B cell (primary cell): ENCODE measurements at regions not wholly inside any gene's neighbourhood (a gene's known extent, or its start where the extent isn't known, plus 50 kb on each side); places are given as distances from the start of the nearest gene placed in this dataset.

Experiments
- ATAC-seq: fragments of 200-7000 bp; cut with Tn5 transposase; one replicate; pipeline ENCODE4 v1.10.0; 2021; ENCODE audit warnings: low read depth, mild to moderate bottlenecking, moderate number of reproducible peaks, moderate library complexity
- CTCF ChIA-PET: fragments of 350-600 bp; sonication (Branson Sonifier 250); formaldehyde crosslinking; loops from one replicate; lab custom pipeline; 2021; ENCODE audit warnings: antibody characterized with exemption, inconsistent platforms; lab: Charles Lee
- POLR2A ChIA-PET: fragments of 350-600 bp; sonication (Branson Sonifier 250); formaldehyde crosslinking; loops from one replicate; lab custom pipeline; 2021; ENCODE audit warnings: antibody characterized with exemption; lab: Charles Lee
- DNase-seq: peaks from one replicate; pipeline ENCODE4 v3.0.0; 2013
- H2AFZ ChIP-seq: 2 replicates; pipeline ENCODE4 v1.6.1; 2012; ENCODE audit warnings: mild to moderate bottlenecking, low read depth, low read length; ENCODE audit not compliant: insufficient read depth, poor library complexity, severe bottlenecking
- H3K27ac ChIP-seq, 2 donors: 1 replicate in 1 of 2; 2 replicates in 1 of 2; pipeline ENCODE4 v1.5.1; 2012 to 2013; ENCODE audit warnings: low read length in 2 of 2, mild to moderate bottlenecking in 2 of 2, moderate library complexity in 1 of 2
- H3K27me3 ChIP-seq, 4 experiments: fragments of 200-600 bp in 1 of 4; sonication (generic) in 1 of 4; replicated peaks in 1 of 4; 1 replicate in 2 of 4; 2 replicates in 2 of 4; pipeline versions ENCODE4 v1.6.1 to v1.7.0; 2013 to 2016; ENCODE audit warnings: low read length in 3 of 4, mild to moderate bottlenecking in 2 of 4, mixed read lengths in 1 of 4, moderate library complexity in 1 of 4; ENCODE audit not compliant: insufficient read depth in 4 of 4, control insufficient read depth in 3 of 4; ENCODE audit errors: control extremely low read depth in 1 of 4
- H3K36me3 ChIP-seq, 2 experiments: replicated peaks in 1 of 2; 1 replicate in 1 of 2; 2 replicates in 1 of 2; pipeline versions ENCODE4 v1.6.1 to v1.7.1; 2013; ENCODE audit warnings: low read length in 1 of 2; ENCODE audit not compliant: insufficient read depth in 2 of 2, control insufficient read depth in 1 of 2; ENCODE audit errors: control extremely low read depth in 1 of 2, extremely low read depth in 1 of 2
- H3K4me1 ChIP-seq, 2 donors: fragments of 200-600 bp in 1 of 2; sonication (generic) in 1 of 2; 1 replicate in 1 of 2; 2 replicates in 1 of 2; pipeline versions ENCODE4 v1.5.1 to v1.6.1; 2013 to 2017; ENCODE audit warnings: low read length in 2 of 2; ENCODE audit not compliant: control insufficient read depth in 2 of 2, insufficient read depth in 2 of 2
- H3K4me2 ChIP-seq: replicated peaks from 2 replicates; pipeline ENCODE3; 2012; ENCODE audit warnings: mild to moderate bottlenecking, low read depth, low read length; ENCODE audit not compliant: poor library complexity, severe bottlenecking
- H3K4me3 ChIP-seq, 5 experiments: fragments of 200-600 bp in 1 of 5; sonication (generic) in 1 of 5; 1 replicate in 3 of 5; 2 replicates in 2 of 5; pipeline versions ENCODE4 v1.5.1 to v1.7.0; 2011 to 2016; ENCODE audit warnings: low read length in 4 of 5, mild to moderate bottlenecking in 4 of 5, low read depth in 2 of 5, control low read depth in 1 of 5, moderate library complexity in 1 of 5; ENCODE audit not compliant: insufficient read depth in 1 of 5; ENCODE audit errors: control extremely low read depth in 1 of 5, extremely low read depth in 1 of 5
- H3K79me2 ChIP-seq: fragments of 200-600 bp; sonication (generic); one replicate; pipeline ENCODE4 v1.6.0; 2016; ENCODE audit warnings: low read length; ENCODE audit not compliant: control insufficient read depth, insufficient read depth
- H3K9ac ChIP-seq: fragments of 200-600 bp; sonication (generic); 2 replicates; pipeline ENCODE4 v1.6.1; 2017; ENCODE audit warnings: mild to moderate bottlenecking, low read length, moderate library complexity
- H3K9me3 ChIP-seq, 3 donors: one replicate each; pipeline versions ENCODE4 v1.6.1 to v1.7.1; 2013; ENCODE audit warnings: low read length in 2 of 3; ENCODE audit not compliant: control insufficient read depth in 2 of 3, insufficient read depth in 1 of 3; ENCODE audit errors: control extremely low read depth in 1 of 3
- H4K20me1 ChIP-seq: 2 replicates; pipeline ENCODE4 v1.6.0; 2012; ENCODE audit warnings: mild to moderate bottlenecking, low read length; ENCODE audit not compliant: insufficient read depth, control insufficient read depth, poor library complexity, severe bottlenecking
- H3K27ac Mint-ChIP-seq: one replicate; pipeline ENCODE4 v1.8.0; 2021; ENCODE audit warnings: mixed read lengths
- H3K27me3 Mint-ChIP-seq: one replicate; pipeline ENCODE4 v1.8.0; 2021; ENCODE audit warnings: mixed read lengths
- H3K4me1 Mint-ChIP-seq: one replicate; pipeline ENCODE4 v1.8.0; 2021; ENCODE audit warnings: mixed read lengths
- H3K4me3 Mint-ChIP-seq: one replicate; pipeline ENCODE4 v1.8.0; 2021; ENCODE audit warnings: mixed read lengths
- H3K9me3 Mint-ChIP-seq: one replicate; pipeline ENCODE4 v1.8.0; 2022; ENCODE audit warnings: mixed read lengths; ENCODE audit not compliant: insufficient read depth
- EZH2 ChIP-seq: IDR thresholded peaks from 2 replicates; pipeline ENCODE4 v1.6.1; 2012; ENCODE audit warnings: borderline replicate concordance, low read depth, mild to moderate bottlenecking, moderate library complexity, low read length; ENCODE audit not compliant: insufficient read depth, poor library complexity, severe bottlenecking
- WGBS: methylation state at CpG from one replicate; pipeline ENCODE4 v1.1.5; 2013; ENCODE audit warnings: missing lambda C conversion rate; ENCODE audit not compliant: insufficient coverage; 5-methylcytosine and 5-hydroxymethylcytosine counted together
- intact Hi-C: fragments of 100-400 bp; cut with micrococcal nuclease; formaldehyde crosslinking; loops from one replicate; pipeline ENCODE4 v1.10.0; 2022
- TF ChIP-seq, protein P1 (sequence below): fragments of 200-600 bp; IDR thresholded peaks from one replicate; pipeline ENCODE4 v1.8.0; 2022; ENCODE audit warnings: antibody characterized with exemption, mild to moderate bottlenecking

DNA sequence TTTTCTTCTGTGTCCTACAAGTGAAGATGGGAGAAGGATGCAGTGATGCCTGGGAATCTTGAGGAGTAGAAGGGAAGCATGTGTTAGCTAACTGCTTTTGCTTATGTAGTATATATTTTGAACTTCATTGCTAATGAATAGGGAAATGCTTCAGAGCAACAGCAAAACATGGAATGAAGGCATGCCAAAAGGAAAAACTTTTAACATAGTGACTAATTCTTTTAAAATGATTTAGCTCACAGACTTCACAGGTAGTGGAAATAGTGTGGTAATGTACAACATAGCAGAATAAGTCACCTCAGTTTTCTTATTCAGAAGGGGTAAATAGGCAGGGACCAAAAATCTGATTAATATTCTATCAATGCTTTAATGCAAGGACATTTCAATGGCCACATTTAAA is 95.5 kb downstream of the LYPLAL1 start:
- DNase-seq (no peak), ATAC-seq (no peak)
- Histone ChIP-seq H3K9ac (no peak overlapping the region), H2AFZ (no peak overlapping the region), H3K27me3 (no peaks in the 10 kb centered on the region), H3K4me2 (no peak overlapping the region), H3K36me3 (no peaks in the 10 kb centered on the region), H3K4me1 (no peaks in the 10 kb centered on the region), H4K20me1 (no peaks in the 10 kb centered on the region), H3K79me2 (no peaks in the 10 kb centered on the region), H3K9me3 (no peaks in the 10 kb centered on the region), H3K4me3 (no peak overlapping the region), H3K27ac (no peak overlapping the region)
- intact Hi-C loops: no loop called here
- Mint-ChIP-seq H3K4me3 (no peak overlapping the region), H3K4me1 (no peaks in the 10 kb centered on the region), H3K9me3 (no peaks in the 10 kb centered on the region), H3K27me3 (no peaks in the 10 kb centered on the region), H3K27ac (no peak overlapping the region)
- ChIA-PET CTCF (no interaction called here), POLR2A (no interaction called here)
- no peak for TF ChIP-seq EZH2
- TF ChIP-seq, protein P1, sequence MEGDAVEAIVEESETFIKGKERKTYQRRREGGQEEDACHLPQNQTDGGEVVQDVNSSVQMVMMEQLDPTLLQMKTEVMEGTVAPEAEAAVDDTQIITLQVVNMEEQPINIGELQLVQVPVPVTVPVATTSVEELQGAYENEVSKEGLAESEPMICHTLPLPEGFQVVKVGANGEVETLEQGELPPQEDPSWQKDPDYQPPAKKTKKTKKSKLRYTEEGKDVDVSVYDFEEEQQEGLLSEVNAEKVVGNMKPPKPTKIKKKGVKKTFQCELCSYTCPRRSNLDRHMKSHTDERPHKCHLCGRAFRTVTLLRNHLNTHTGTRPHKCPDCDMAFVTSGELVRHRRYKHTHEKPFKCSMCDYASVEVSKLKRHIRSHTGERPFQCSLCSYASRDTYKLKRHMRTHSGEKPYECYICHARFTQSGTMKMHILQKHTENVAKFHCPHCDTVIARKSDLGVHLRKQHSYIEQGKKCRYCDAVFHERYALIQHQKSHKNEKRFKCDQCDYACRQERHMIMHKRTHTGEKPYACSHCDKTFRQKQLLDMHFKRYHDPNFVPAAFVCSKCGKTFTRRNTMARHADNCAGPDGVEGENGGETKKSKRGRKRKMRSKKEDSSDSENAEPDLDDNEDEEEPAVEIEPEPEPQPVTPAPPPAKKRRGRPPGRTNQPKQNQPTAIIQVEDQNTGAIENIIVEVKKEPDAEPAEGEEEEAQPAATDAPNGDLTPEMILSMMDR: no peak

DNA sequence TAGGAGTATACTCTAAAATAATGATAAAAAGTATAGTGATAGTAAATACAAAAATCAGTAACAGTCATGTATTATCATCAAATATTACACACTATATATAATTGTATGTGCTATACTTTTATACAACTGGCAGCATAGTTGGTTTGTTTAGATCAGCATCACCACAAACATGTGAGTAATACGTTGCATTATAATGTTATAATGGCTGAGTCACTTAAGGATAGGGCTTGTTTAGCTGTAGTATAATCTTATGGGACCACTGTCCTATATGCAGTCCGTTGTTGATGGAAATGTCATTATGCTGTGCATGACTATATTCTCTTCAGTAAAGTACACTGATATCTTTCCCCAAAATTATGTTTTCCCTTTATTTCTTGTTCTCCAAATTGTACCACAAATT is 92.8 kb downstream of the LYPLAL1 start:
- no peaks in the 10 kb centered on the region for H3K79me2 ChIP-seq
- CTCF ChIA-PET: no interaction called here
- peaks cover 0 to 6% (median 0%) of the 10 kb centered on the region in 3 donors for H3K9me3 ChIP-seq
- no peak overlapping the region for H3K27ac Mint-ChIP-seq
- H3K9me3 Mint-ChIP-seq: peaks cover 5% of the 10 kb centered on the region
- H2AFZ ChIP-seq: no peak overlapping the region
- H3K9ac ChIP-seq: no peak overlapping the region
- POLR2A ChIA-PET: no interaction called here
- H4K20me1 ChIP-seq: no peaks in the 10 kb centered on the region
- no peak overlapping the region for H3K4me3 ChIP-seq
- H3K4me1 Mint-ChIP-seq: no peaks in the 10 kb centered on the region
- ATAC-seq (no peak), DNase-seq (no peak)
- H3K4me2 ChIP-seq: no peak overlapping the region
- no peaks in the 10 kb centered on the region for H3K4me1 ChIP-seq
- no peaks in the 10 kb centered on the region for H3K36me3 ChIP-seq
- no peak overlapping the region for H3K4me3 Mint-ChIP-seq
- TF ChIP-seq, protein P1: no peak
- no peak for TF ChIP-seq EZH2
- intact Hi-C loops: no loop called here
- H3K27ac ChIP-seq: no peak overlapping the region
- no peaks in the 10 kb centered on the region for H3K27me3 Mint-ChIP-seq
- no CpG with 5 or more reads among the region's 2 CpGs for WGBS
- H3K27me3 ChIP-seq: no peaks in the 10 kb centered on the region
